Memory B cell (primary cell): ENCODE measurements at regions not wholly inside any gene's neighbourhood (a gene's known extent, or its start where the extent isn't known, plus 50 kb on each side); places are given as distances from the start of the nearest gene placed in this dataset.

ENCODE experiments used
- ATAC-seq: fragments of 150-1000 bp; cut with Tn5 transposase; 2 replicates; pipeline ENCODE4 v1.10.0; 2021; ENCODE audit warnings: low read depth, mild to moderate bottlenecking, moderate library complexity
- DNase-seq, 2 donors: peaks; one replicate each; pipeline ENCODE4 v3.0.0; 2022; ENCODE audit warnings: low spot score in 2 of 2
- H3K27ac Mint-ChIP-seq: one replicate; pipeline ENCODE4 v1.8.0; 2022; ENCODE audit warnings: mild to moderate bottlenecking, moderate library complexity, mixed read lengths
- H3K27me3 Mint-ChIP-seq: one replicate; pipeline ENCODE4 v1.8.0; 2022; ENCODE audit warnings: mixed read lengths
- H3K36me3 Mint-ChIP-seq: one replicate; pipeline ENCODE4 v1.8.0; 2022; ENCODE audit warnings: mild to moderate bottlenecking, mixed read lengths
- H3K4me1 Mint-ChIP-seq: one replicate; pipeline ENCODE4 v1.8.0; 2022; ENCODE audit warnings: mixed read lengths
- H3K4me3 Mint-ChIP-seq: one replicate; pipeline ENCODE4 v1.8.0; 2022; ENCODE audit warnings: mild to moderate bottlenecking, moderate library complexity, mixed read lengths
- H3K9me3 Mint-ChIP-seq: one replicate; pipeline ENCODE4 v1.8.0; 2022; ENCODE audit warnings: mixed read lengths

- H3K4me3 Mint-ChIP-seq, result no peak overlapping the region
- DNase-seq (no peak), ATAC-seq (no peak)
- H3K27ac Mint-ChIP-seq, result no peak overlapping the region
- peaks cover 7% of the 10 kb centered on the region for H3K27me3 Mint-ChIP-seq
- peaks cover 5% of the 10 kb centered on the region for H3K9me3 Mint-ChIP-seq
- no peaks in the 10 kb centered on the region for H3K4me1 Mint-ChIP-seq
- no peaks in the 10 kb centered on the region for H3K36me3 Mint-ChIP-seq
Measured at GRCh38 chr14:51491776-51492175, 159.9 kb upstream of the FRMD6 start.

GRCh38 chr14:51495319-51495718, 156.4 kb upstream of the FRMD6 start:
- ATAC-seq (no peak), DNase-seq (no peak)
- Mint-ChIP-seq H3K4me3 (no peak overlapping the region), H3K36me3 (no peaks in the 10 kb centered on the region), H3K9me3 (peaks cover 7% of the 10 kb centered on the region), H3K4me1 (no peaks in the 10 kb centered on the region), H3K27me3 (peaks cover 9% of the 10 kb centered on the region), H3K27ac (no peak overlapping the region)

- DNase-seq (no peak), ATAC-seq (no peak)
Measured at GRCh38 chr14:51498411-51499227, 153.1 kb upstream of the FRMD6 start.

GRCh38 chr14:51500776-51501175, 150.9 kb upstream of the FRMD6 start:
- ATAC-seq (no peak), DNase-seq (no peak)
- no peak overlapping the region for H3K4me3 Mint-ChIP-seq
- H3K27ac Mint-ChIP-seq, result no peak overlapping the region
- peaks cover 5% of the 10 kb centered on the region for H3K9me3 Mint-ChIP-seq
- no peaks in the 10 kb centered on the region for H3K36me3 Mint-ChIP-seq
- H3K4me1 Mint-ChIP-seq, result no peaks in the 10 kb centered on the region
- peaks cover 5% of the 10 kb centered on the region for H3K27me3 Mint-ChIP-seq

More at GRCh38 chr14:51498411-51499227, 153.1 kb upstream of the FRMD6 start:
- Mint-ChIP-seq H3K27me3 (peaks cover 4% of the 10 kb centered on the region), H3K27ac (no peak overlapping the region), H3K4me1 (no peaks in the 10 kb centered on the region), H3K9me3 (peaks cover 7% of the 10 kb centered on the region), H3K4me3 (no peak overlapping the region), H3K36me3 (no peaks in the 10 kb centered on the region)

GRCh38 chr14:51501746-51502145, 150.0 kb upstream of the FRMD6 start:
- peaks cover 4% of the 10 kb centered on the region for H3K9me3 Mint-ChIP-seq
- DNase-seq, result no peak
- H3K27me3 Mint-ChIP-seq, result peaks cover 10% of the 10 kb centered on the region

GRCh38 chr14:51504669-51505068, 147.0 kb upstream of the FRMD6 start:
- Mint-ChIP-seq H3K27ac (no peak overlapping the region), H3K27me3 (peaks cover 13% of the 10 kb centered on the region), H3K9me3 (peaks cover 2% of the 10 kb centered on the region), H3K4me1 (no peaks in the 10 kb centered on the region), H3K36me3 (no peaks in the 10 kb centered on the region), H3K4me3 (no peak overlapping the region)
- DNase-seq (no peak), ATAC-seq (no peak)

More at GRCh38 chr14:51501746-51502145, 150.0 kb upstream of the FRMD6 start:
- no peaks in the 10 kb centered on the region for H3K4me1 Mint-ChIP-seq
- ATAC-seq, result no peak
- no peak overlapping the region for H3K27ac Mint-ChIP-seq
- H3K36me3 Mint-ChIP-seq, result no peaks in the 10 kb centered on the region
- no peak overlapping the region for H3K4me3 Mint-ChIP-seq

GRCh38 chr14:51507511-51507905, 144.2 kb upstream of the FRMD6 start:
- H3K27ac Mint-ChIP-seq, result no peak overlapping the region
- peaks cover 13% of the 10 kb centered on the region for H3K27me3 Mint-ChIP-seq

GRCh38 chr14:51507906-51508511, 143.7 kb upstream of the FRMD6 start:
- Mint-ChIP-seq H3K27me3 (peaks cover 13% of the 10 kb centered on the region), H3K36me3 (no peaks in the 10 kb centered on the region), H3K27ac (no peak overlapping the region), H3K4me1 (no peaks in the 10 kb centered on the region), H3K9me3 (peaks cover under 1% of the 10 kb centered on the region), H3K4me3 (no peak overlapping the region)
- no peak for ATAC-seq
- DNase-seq, result no peak

More at GRCh38 chr14:51507511-51507905, 144.2 kb upstream of the FRMD6 start:
- peaks cover 2% of the 10 kb centered on the region for H3K9me3 Mint-ChIP-seq
- no peak for DNase-seq
- H3K36me3 Mint-ChIP-seq, result no peaks in the 10 kb centered on the region
- H3K4me3 Mint-ChIP-seq, result no peak overlapping the region
- no peak for ATAC-seq
- H3K4me1 Mint-ChIP-seq, result no peaks in the 10 kb centered on the region

GRCh38 chr14:51511265-51511664, 140.4 kb upstream of the FRMD6 start:
- Mint-ChIP-seq H3K27me3 (peaks cover 6% of the 10 kb centered on the region), H3K9me3 (no peaks in the 10 kb centered on the region), H3K4me3 (no peak overlapping the region), H3K27ac (no peak overlapping the region), H3K4me1 (no peaks in the 10 kb centered on the region), H3K36me3 (no peaks in the 10 kb centered on the region)
- ATAC-seq (no peak), DNase-seq (no peak)

- no peak for ATAC-seq
Measured at GRCh38 chr14:51512316-51512715, 139.4 kb upstream of the FRMD6 start.

GRCh38 chr14:51513281-51513680, 138.4 kb upstream of the FRMD6 start:
- Mint-ChIP-seq H3K4me3 (no peak overlapping the region), H3K9me3 (no peaks in the 10 kb centered on the region), H3K27me3 (peaks cover 5% of the 10 kb centered on the region), H3K4me1 (no peaks in the 10 kb centered on the region), H3K36me3 (no peaks in the 10 kb centered on the region), H3K27ac (no peak overlapping the region)
- no peak for DNase-seq
- ATAC-seq, result no peak

More at GRCh38 chr14:51512316-51512715, 139.4 kb upstream of the FRMD6 start:
- Mint-ChIP-seq H3K4me3 (no peak overlapping the region), H3K4me1 (no peaks in the 10 kb centered on the region), H3K27ac (no peak overlapping the region), H3K36me3 (no peaks in the 10 kb centered on the region), H3K27me3 (peaks cover 5% of the 10 kb centered on the region), H3K9me3 (no peaks in the 10 kb centered on the region)
- DNase-seq, result no peak

- DNase-seq, result no peak
- Mint-ChIP-seq H3K9me3 (no peaks in the 10 kb centered on the region), H3K27ac (no peak overlapping the region), H3K4me1 (no peaks in the 10 kb centered on the region), H3K4me3 (no peak overlapping the region), H3K27me3 (peaks cover 3% of the 10 kb centered on the region), H3K36me3 (no peaks in the 10 kb centered on the region)
- no peak for ATAC-seq
Measured at GRCh38 chr14:51513933-51514332, 137.8 kb upstream of the FRMD6 start.

GRCh38 chr14:51515611-51516010, 136.1 kb upstream of the FRMD6 start:
- no peak for ATAC-seq
- Mint-ChIP-seq H3K4me1 (no peaks in the 10 kb centered on the region), H3K36me3 (no peaks in the 10 kb centered on the region), H3K27ac (no peak overlapping the region), H3K9me3 (no peaks in the 10 kb centered on the region), H3K4me3 (no peak overlapping the region), H3K27me3 (peaks cover 3% of the 10 kb centered on the region)
- DNase-seq, result no peak

- no peak for DNase-seq
- no peak overlapping the region for H3K27ac Mint-ChIP-seq
- H3K4me3 Mint-ChIP-seq, result no peak overlapping the region
- no peaks in the 10 kb centered on the region for H3K27me3 Mint-ChIP-seq
- H3K9me3 Mint-ChIP-seq, result no peaks in the 10 kb centered on the region
- H3K36me3 Mint-ChIP-seq, result no peaks in the 10 kb centered on the region
- no peaks in the 10 kb centered on the region for H3K4me1 Mint-ChIP-seq
- ATAC-seq, result no peak
Measured at GRCh38 chr14:51516706-51517395, 134.9 kb upstream of the FRMD6 start.
